ENCODE measurements at regions not wholly inside any gene's neighbourhood (a gene's known extent, or its start where the extent isn't known, plus 50 kb on each side); places are given as distances from the start of the nearest gene placed in this dataset.

DNA sequence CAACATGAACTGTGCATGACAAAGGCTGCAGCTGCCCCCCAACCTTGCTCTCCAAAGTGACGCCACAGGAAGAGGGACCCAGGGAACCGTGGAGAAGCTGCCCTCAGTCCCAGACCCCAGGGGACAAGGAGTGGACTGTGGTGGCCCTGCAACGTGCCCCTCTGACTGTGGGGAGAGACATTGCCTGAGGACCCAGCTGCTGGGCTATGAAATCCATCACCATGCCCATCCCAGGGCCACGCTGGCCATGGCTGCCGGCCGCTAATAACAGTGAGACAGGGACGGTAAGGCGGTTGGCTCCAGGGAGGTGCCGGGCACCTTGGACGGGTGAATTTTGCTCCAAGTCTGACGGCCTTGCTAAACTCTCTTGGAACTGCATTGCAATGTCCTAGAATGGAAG lies 211.3 kb upstream of the HDAC4 start:
- TF ChIP-seq POLR2A (IDR thresholded peaks at IDR 0.05): no peak
- TF ChIP-seq, protein P1, sequence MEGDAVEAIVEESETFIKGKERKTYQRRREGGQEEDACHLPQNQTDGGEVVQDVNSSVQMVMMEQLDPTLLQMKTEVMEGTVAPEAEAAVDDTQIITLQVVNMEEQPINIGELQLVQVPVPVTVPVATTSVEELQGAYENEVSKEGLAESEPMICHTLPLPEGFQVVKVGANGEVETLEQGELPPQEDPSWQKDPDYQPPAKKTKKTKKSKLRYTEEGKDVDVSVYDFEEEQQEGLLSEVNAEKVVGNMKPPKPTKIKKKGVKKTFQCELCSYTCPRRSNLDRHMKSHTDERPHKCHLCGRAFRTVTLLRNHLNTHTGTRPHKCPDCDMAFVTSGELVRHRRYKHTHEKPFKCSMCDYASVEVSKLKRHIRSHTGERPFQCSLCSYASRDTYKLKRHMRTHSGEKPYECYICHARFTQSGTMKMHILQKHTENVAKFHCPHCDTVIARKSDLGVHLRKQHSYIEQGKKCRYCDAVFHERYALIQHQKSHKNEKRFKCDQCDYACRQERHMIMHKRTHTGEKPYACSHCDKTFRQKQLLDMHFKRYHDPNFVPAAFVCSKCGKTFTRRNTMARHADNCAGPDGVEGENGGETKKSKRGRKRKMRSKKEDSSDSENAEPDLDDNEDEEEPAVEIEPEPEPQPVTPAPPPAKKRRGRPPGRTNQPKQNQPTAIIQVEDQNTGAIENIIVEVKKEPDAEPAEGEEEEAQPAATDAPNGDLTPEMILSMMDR (IDR thresholded peaks at IDR 0.05): no peak
